ENCODE measurements at regions not wholly inside any gene's neighbourhood (a gene's known extent, or its start where the extent isn't known, plus 50 kb on each side); places are given as distances from the start of the nearest gene placed in this dataset.

DNA sequence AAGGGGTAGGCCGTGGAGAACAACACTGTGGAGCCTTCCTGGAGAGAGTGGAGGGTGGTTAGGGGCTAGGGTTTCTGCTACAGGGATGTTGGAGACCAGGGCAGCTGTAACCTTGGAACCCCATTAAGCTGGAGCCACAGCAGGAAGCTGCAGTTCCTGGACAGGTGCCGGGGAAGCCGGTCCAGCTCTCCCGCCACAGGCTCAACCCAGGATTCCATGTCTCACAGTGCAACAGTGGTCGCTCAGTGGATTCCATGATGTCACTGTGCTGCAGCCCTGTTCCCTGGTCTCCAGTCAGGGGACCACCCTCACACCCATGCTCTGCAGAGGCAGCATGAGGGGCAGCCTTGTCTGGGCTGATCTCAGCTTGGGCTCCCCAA, 264.6 kb upstream of the CDYL start:
- DNase-seq (ENCODE audit: low spot score in 2 of 2) (no peak), ATAC-seq (peak; percentile 43)
- Mint-ChIP-seq H3K9me3 (no peaks in the 10 kb centered on the region), H3K27ac (no peak overlapping the region), H3K4me1 (no peaks in the 10 kb centered on the region), H3K4me3 (no peak overlapping the region), H3K36me3 (no peaks in the 10 kb centered on the region)

DNA sequence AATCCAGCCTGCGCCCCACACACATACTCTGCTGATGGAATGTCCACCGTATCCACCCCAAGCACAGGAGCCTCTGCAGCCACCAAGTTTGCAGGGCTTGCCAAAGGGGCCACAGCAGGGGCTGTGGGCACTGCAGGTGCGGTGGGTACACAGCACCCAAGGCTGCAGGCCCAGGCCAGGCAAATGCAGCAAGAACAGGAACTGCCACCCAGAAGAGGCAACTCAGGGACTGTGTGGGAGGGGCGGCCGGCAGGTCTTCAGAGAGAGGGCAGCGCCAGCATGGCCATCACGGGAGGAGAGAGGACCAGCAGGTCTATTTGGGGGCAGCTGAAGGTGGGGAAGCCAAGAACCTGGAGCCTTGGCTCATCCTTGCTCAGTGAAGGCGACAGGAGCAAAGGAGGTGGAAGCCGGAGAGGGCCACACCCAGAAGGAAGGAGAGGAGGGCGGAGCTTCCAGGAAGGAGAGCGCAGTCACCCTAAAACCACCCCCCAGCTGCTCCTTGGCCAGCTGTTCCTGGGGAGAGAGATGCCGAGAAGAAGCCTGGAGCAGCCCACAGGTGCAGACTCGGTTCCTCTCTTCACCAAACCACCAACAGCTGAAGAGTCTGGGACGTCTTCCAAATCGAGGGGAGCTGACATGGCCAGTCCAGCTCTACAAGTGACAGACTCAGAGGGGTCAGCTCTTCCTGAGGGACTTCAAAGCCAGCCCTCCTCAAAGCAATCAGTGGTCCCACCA, 265.1 kb upstream of the CDYL start:
- no peak overlapping the region for H3K4me3 Mint-ChIP-seq
- H3K27ac Mint-ChIP-seq: no peak overlapping the region
- H3K4me1 Mint-ChIP-seq: no peaks in the 10 kb centered on the region
- ATAC-seq: no peak
- DNase-seq (ENCODE audit: low spot score in 2 of 2): no peak
- H3K9me3 Mint-ChIP-seq: no peaks in the 10 kb centered on the region
- H3K36me3 Mint-ChIP-seq: no peaks in the 10 kb centered on the region

DNA sequence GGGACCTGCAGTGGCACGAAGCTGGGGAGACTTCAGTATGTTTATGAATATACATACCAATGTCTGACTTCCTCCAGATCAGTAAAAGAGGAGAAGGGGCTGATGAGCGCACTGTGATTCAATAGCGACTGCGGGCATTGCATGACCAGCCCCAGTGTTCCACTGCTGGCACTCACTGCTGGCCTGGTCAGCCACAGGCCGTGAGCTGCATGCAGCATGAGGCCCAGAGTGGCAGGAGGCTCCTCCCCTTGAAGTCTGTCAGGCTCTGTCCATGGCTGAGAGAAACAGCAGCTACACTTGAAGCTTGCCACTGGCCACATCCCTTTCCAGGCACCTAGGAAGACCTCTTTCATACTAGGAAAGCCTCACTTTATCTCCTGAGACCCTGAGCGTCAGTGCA, 265.9 kb upstream of the CDYL start:
- Mint-ChIP-seq H3K27ac (no peak overlapping the region), H3K9me3 (no peaks in the 10 kb centered on the region), H3K36me3 (no peaks in the 10 kb centered on the region), H3K4me1 (no peaks in the 10 kb centered on the region), H3K4me3 (no peak overlapping the region)
- ATAC-seq: no peak
- no peak for DNase-seq (ENCODE audit: low spot score in 2 of 2)

DNA sequence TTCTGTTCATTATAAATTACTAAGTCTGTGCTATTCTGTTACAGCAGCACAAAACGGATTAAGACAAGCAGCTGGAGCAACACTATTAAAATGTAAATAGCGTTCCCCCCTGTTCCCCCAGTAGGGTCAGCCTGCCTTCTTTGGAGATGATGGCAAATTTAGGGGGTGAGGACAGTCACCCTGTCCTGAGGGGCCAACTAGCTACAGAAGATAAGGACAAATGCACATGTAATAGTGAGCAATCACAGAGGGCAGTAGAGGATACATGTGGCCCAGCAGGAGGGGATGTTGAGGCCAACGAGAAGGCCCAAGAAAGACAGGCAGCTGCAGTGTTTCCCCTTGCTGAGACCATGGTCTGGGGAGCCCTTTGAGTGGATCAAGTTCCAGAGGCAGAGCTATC, 266.7 kb upstream of the CDYL start:
- no peak for DNase-seq (ENCODE audit: low spot score in 2 of 2)
- no peaks in the 10 kb centered on the region for H3K9me3 Mint-ChIP-seq
- no peaks in the 10 kb centered on the region for H3K36me3 Mint-ChIP-seq
- no peak overlapping the region for H3K4me3 Mint-ChIP-seq
- ATAC-seq: no peak
- no peak overlapping the region for H3K27ac Mint-ChIP-seq
- H3K4me1 Mint-ChIP-seq: no peaks in the 10 kb centered on the region

DNA sequence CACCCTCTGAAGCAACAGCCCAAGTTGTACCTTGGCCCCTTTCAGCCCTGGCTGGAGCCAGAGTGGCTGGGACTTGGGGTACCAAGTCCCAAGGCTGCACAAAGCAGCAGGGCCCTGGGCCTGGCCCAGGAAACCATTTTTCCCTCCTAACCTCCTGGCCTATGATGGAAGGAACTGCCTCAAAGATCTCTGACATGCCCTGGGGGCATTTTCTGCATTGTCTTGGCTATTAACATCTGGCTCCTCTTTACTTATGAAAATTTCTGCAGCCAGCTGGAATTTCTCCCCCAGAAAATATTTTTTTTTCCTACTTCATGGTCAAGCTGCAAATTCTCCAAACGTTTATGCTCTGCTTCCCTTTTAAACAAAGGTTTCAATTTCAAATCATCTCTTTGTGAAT, 269.4 kb upstream of the CDYL start:
- ATAC-seq (no peak), DNase-seq (ENCODE audit: low spot score in 2 of 2) (no peak)
- Mint-ChIP-seq H3K4me1 (no peaks in the 10 kb centered on the region), H3K36me3 (no peaks in the 10 kb centered on the region), H3K9me3 (no peaks in the 10 kb centered on the region), H3K4me3 (no peak overlapping the region), H3K27ac (no peak overlapping the region)

DNA sequence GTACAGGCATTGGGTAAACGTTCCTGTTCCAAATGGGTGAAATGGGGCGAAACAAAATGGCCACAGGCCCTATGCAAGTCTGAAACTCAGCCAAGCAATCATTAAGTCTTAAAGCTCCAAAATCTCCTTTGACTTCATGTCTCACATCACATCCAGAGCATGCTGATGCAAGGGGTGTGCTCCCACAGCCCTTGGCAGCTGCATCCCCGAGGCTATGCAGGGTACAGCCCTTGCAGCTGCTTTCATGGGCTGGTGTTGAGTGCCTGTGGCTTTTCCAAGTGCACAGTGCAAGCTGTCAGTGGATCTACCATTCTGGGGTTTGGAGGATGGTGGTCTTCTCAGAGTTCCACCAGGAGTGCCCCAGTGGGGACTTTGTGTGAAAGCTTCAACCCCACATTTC, 270.0 kb upstream of the CDYL start:
- ATAC-seq (no peak), DNase-seq (ENCODE audit: low spot score in 2 of 2) (no peak)
- Mint-ChIP-seq H3K36me3 (no peaks in the 10 kb centered on the region), H3K4me3 (no peak overlapping the region), H3K9me3 (no peaks in the 10 kb centered on the region), H3K4me1 (no peaks in the 10 kb centered on the region), H3K27ac (no peak overlapping the region)

DNA sequence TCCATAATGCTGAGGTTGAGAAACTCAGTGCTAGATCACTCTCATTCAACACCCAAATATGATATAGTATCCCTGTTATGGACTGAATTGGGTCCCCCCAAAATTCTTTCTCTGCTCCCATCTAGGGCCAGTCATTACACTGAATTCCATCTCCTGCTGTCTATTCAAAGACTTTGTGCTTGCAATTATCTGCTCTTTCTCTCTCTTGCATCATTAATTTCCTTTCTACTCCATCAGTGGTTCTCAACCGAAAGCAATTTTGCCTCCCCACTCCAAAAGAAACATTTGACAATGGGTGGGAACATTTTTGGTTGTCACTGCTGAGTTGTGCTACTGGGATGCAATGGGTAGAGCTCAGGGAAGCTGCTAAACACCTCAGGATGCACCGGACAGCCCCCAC, 271.5 kb upstream of the CDYL start:
- no peaks in the 10 kb centered on the region for H3K9me3 Mint-ChIP-seq
- H3K4me1 Mint-ChIP-seq: no peaks in the 10 kb centered on the region
- H3K27ac Mint-ChIP-seq: no peak overlapping the region
- H3K4me3 Mint-ChIP-seq: no peak overlapping the region
- no peak for DNase-seq (ENCODE audit: low spot score in 2 of 2)
- no peaks in the 10 kb centered on the region for H3K36me3 Mint-ChIP-seq
- ATAC-seq: no peak

DNA sequence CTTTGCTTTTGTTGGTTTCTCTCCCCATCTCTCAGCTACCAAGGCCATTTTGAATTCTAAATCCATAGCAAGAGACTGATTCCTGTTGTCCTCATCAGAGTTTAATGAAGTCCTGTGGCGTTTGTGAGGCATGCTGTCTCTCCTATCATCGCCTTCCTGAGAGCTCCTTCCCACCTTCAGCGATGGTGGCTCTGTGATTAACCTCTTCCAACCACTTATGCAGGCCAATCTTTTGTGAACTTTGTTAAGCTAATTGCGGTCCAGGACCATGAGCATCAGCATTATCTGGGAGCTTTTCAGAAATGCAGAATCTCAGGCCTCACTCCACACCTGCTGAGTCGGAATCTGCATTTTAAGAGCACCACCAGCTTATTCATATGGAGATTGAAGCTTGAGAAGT, 272.5 kb upstream of the CDYL start:
- DNase-seq (ENCODE audit: low spot score in 2 of 2) (no peak), ATAC-seq (no peak)
- Mint-ChIP-seq H3K4me1 (no peaks in the 10 kb centered on the region), H3K4me3 (no peak overlapping the region), H3K27ac (no peak overlapping the region), H3K36me3 (no peaks in the 10 kb centered on the region), H3K9me3 (no peaks in the 10 kb centered on the region)

DNA sequence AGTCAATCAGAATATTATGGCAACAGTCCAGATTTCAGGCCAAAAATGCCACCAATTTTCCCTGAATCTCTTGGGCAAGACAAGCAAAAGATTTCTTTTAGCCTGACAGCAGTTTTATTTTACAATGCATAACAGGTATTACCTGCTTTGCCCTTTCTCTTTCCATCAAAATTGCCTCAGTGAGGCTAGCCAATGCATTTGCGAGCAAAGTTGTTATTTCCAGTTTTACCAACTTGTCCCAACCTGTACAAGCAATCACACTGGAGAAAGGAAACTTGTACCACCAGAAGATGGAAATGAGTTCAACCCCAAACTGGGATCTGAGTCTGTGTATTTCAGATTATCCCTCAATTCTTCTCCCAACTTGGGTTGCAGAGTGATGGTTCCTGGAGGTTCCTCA, 279.9 kb upstream of the CDYL start:
- H3K4me1 Mint-ChIP-seq: no peaks in the 10 kb centered on the region
- ATAC-seq: no peak
- no peak overlapping the region for H3K27ac Mint-ChIP-seq
- no peak overlapping the region for H3K4me3 Mint-ChIP-seq
- no peaks in the 10 kb centered on the region for H3K36me3 Mint-ChIP-seq
- no peak for DNase-seq (ENCODE audit: low spot score in 2 of 2)
- no peaks in the 10 kb centered on the region for H3K9me3 Mint-ChIP-seq

DNA sequence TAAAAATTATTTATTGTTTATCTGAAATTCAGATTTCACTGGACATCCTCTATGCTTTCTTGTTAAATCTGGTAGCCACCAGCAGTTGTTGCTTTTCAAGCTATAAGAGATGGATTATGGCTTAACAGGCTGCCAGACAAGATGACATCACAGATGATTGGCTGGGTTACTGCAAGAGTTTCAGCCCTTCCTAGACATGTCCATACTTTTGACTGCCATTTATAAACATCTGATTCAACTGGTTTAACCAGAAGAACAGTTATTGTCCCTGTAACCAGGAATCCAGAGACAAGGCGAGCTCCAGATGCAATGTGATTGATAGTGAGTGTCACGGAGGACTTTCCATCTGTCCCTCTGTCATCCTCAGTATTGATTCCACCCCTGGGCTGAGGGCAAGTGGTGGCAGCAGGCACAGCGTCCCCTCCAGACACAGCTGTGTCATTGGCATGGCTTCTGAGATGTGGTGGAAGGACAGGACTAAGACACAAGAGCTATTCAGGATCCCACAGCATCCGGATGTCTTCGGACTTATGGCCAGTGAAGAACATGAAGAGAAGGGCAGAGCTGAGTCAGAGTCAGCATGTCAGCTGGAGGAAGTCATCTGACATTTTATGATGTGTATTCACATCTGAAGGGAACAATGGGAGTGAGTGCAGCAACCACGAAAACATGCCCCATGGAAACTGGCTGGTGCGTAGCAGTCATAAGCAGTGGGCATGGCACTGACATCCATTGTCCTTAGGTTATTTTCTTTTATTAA, 284.5 kb upstream of the CDYL start:
- Mint-ChIP-seq H3K27ac (no peak overlapping the region), H3K9me3 (peaks cover 12% of the 10 kb centered on the region), H3K36me3 (no peaks in the 10 kb centered on the region), H3K4me3 (no peak overlapping the region), H3K4me1 (peaks cover 8% of the 10 kb centered on the region)
- no peak for ATAC-seq
- no peak for DNase-seq (ENCODE audit: low spot score in 2 of 2)

DNA sequence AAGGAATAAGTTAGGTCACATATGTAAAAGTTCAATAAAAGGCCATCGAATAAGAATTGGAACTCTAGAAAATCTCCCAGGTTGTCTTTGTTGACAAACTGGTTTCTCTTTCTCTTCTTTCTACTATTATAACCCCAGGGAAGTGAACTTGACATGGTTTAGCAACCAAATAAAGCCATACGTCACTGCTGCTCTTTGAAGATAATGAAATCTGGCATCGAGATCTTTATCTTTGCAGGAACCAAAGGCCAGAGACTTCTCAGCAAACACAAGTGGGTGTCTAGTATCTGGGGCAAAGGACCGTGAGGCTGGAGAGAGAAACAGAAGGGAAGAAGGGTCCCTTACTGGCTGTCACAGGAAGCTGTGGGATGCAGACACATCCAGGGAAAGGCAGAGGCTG, 286.7 kb upstream of the CDYL start:
- no peaks in the 10 kb centered on the region for H3K36me3 Mint-ChIP-seq
- peak; percentile 24 for ATAC-seq

DNA sequence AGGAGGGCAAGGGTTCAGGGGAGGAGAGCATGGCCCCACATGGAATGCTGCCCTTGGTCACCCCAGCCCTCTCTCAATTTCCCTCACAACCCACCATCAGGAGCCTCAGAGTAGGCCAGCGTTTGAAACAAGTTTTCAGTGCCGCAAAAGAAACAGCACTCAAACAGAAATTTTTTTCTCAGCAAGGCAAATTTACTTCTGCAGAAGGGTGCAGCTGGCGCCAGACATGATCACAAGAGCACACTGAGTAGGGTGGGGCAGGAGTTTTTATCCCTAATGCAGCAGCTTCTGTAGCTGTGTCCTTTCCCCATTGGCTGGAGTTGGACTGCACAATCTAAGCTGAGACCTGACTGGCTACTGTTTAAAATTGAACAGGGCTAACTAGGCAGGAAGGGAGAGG, 287.8 kb upstream of the CDYL start:
- Mint-ChIP-seq H3K9me3 (peaks cover 12% of the 10 kb centered on the region), H3K27ac (no peak overlapping the region), H3K36me3 (no peaks in the 10 kb centered on the region), H3K4me1 (peaks cover 8% of the 10 kb centered on the region), H3K4me3 (no peak overlapping the region)
- ATAC-seq (no peak), DNase-seq (ENCODE audit: low spot score in 2 of 2) (no peak)

More for the DNA sequence above, 286.7 kb upstream of the CDYL start:
- Mint-ChIP-seq H3K27ac (peak overlapping the region; percentile 71), H3K9me3 (peaks cover 12% of the 10 kb centered on the region), H3K4me1 (peaks cover 8% of the 10 kb centered on the region), H3K4me3 (peak overlapping the region; percentile 19)
- DNase-seq (ENCODE audit: low spot score in 2 of 2): no peak

DNA sequence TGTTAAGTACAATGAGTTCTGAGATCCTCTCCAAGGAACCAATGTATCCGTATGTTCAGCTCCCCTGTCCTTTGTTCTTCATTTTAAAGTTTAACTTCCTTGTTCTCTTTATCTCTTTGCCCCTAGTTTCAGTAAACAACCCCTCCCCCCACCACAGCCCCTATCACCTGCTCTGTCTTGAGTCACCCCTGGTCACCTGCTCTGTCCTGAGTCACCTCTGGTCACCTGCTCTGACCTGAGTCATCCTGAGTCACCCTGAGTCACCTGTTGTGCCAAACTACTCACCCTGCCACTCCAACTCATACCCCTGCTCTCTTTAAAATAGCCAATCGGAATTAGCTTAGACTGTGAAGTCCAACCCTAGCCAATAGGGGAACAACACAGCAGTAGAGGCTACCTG, 288.7 kb upstream of the CDYL start:
- no peak overlapping the region for H3K4me3 Mint-ChIP-seq
- peaks cover 8% of the 10 kb centered on the region for H3K4me1 Mint-ChIP-seq
- H3K27ac Mint-ChIP-seq: no peak overlapping the region
- peak; percentile 70 for ATAC-seq
- no peaks in the 10 kb centered on the region for H3K36me3 Mint-ChIP-seq
- H3K9me3 Mint-ChIP-seq: peaks cover 12% of the 10 kb centered on the region
- no peak for DNase-seq (ENCODE audit: low spot score in 2 of 2)

DNA sequence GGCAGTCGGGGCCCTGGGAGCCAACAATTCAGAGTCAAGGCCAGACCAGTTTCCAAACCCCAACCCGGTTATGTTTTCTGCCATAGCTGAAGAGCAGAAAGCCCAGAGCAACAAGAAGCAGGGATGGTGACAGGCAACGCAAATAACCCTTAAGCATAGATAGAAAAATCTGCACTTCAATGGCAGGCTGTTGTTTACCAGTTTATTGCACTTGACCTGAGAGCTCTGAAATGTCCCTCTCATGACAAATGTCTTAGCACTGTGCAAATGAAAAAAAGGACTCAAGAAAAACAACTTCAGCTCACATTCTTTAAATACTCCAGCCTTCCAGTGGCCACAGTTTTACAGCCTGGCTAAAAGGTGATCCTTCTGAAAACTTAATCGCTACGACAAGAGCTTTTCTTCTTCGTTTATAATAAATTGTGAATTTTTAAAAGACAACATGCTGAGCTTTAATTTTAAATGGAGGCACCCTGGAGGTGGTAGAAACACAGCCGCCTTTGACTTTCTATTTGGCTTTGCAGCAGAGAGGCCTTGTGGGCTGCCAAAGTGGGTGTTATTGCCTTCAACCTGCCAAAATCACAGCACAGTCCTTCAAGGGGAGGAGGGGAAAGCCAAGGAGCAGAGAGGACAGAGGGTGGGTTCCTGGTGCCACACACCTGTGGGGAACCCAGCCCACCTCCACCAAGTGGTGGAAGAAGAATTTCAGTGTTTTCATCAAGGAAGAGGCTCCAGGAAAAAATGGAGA, 289.5 kb upstream of the CDYL start:
- Mint-ChIP-seq H3K27ac (no peak overlapping the region), H3K36me3 (no peaks in the 10 kb centered on the region), H3K4me1 (peaks cover 8% of the 10 kb centered on the region), H3K9me3 (peaks cover 12% of the 10 kb centered on the region), H3K4me3 (no peak overlapping the region)
- no peak for ATAC-seq
- DNase-seq (ENCODE audit: low spot score in 2 of 2): no peak

DNA sequence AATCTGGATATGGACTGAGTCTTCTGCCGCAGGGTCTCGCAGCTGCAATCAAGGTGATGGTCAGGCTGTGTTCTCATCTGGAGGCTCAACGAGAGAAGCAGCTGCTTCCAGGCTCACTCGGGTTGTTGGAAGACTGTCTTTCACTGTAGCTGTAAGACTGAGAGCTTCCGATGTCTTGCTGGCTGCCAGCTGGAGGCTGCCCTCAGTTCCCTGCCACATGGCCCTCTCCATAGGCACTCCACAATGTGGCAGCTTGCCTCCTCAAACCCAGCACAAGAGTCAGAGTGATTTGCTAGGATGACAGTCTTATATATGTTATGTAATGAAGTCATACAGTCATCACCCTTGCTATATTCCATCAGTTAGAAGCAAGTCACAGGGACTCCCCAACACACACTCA, 290.5 kb upstream of the CDYL start:
- DNase-seq (ENCODE audit: low spot score in 2 of 2) (no peak), ATAC-seq (no peak)
- H3K36me3 Mint-ChIP-seq: no peaks in the 10 kb centered on the region
- H3K27ac Mint-ChIP-seq: no peak overlapping the region
- no peak overlapping the region for H3K4me3 Mint-ChIP-seq
- peaks cover 8% of the 10 kb centered on the region for H3K4me1 Mint-ChIP-seq
- H3K9me3 Mint-ChIP-seq: peaks cover 12% of the 10 kb centered on the region

DNA sequence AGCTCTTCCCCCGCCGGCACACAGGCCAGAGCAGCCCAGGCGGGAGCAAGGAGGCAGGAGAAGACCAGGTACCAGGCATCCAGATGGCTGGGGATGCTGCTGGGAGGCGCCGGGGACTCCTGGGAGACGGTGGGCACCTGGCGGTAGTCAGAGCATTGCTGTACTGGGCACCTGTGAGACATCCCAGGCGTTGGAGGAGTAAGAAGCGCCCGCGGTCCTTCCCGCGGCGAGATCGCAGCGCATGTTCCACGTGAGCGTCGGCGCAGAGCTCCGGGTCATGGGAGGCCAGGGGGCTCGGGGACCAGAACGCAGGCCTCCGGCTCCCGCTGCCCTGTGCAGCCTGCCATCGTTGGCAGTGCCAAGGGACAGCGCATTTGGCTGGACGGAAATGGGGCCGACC, 293.7 kb upstream of the CDYL start:
- H3K36me3 Mint-ChIP-seq: no peaks in the 10 kb centered on the region
- no peak overlapping the region for H3K27ac Mint-ChIP-seq
- ATAC-seq: no peak
- peaks cover 1% of the 10 kb centered on the region for H3K9me3 Mint-ChIP-seq
- peaks cover 6% of the 10 kb centered on the region for H3K4me1 Mint-ChIP-seq
- DNase-seq (ENCODE audit: low spot score in 2 of 2): no peak
- no peak overlapping the region for H3K4me3 Mint-ChIP-seq
